GM19023 (cell line): ENCODE measurements at regions not wholly inside any gene's neighbourhood (a gene's known extent, or its start where the extent isn't known, plus 50 kb on each side); places are given as distances from the start of the nearest gene placed in this dataset.

Experiments
- ATAC-seq: cut with Tn5 transposase; IDR thresholded peaks from one replicate; pipeline ENCODE4 v1.9.1; 2021; ENCODE audit warnings: mild to moderate bottlenecking, moderate library complexity; ENCODE audit not compliant: unreplicated experiment

DNA sequence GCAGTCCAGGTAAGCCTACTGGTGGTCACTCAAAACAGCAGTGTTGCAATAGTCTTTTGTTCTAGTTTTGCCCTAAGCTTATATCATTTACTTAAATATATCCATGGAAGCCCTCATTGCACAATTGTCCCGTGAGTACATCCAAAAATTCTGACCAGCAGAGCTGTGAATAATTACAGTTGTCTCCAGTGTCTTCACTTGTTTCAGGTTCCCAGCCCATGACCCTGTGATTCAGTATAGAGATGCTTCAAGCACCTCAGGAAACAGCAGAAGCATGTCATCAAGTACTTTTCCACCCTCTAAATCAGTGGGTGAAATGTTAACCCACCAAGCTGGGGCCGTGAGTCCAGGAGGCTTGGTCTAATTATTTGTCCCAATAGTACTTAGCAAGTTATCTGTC is 214.9 kb upstream of the RPS6KA3 start:
- no peak for ATAC-seq

DNA sequence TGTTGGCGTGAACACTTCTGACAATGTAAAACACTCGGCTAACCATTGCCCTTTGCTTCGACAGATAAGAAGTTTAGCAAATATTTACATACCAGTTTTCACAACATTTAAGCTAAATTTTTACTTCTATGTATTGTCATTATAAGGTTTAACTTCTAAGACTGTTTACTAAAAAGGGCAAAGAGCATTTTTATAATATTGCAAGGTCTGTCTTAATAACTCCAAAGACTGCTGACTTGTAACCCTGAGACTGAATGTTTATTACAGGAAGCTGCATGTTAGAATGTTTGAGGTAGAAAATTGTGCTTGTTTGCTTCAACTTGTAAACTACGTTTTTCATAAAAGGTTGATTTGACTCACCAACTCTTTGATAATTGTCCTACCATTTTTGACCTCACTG is 213.2 kb upstream of the RPS6KA3 start:
- no peak for ATAC-seq

DNA sequence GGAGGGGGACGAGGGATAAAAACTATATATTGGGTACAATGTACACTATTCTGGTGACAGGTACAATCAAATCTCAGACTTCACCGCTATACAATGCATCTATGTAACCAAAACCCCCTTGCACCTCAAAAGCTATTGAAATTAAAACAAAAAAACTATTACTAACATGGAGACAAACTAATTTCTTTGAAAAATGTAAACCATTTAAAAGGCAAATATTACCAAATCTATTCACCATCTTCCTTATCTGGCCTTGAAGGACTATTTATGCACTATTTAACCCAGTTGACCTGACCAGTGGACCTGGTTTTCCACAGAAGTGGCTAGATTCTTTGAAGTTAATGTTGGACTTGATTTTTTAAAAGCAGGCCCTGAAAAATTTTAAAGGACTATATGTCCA is 212.3 kb upstream of the RPS6KA3 start:
- no peak for ATAC-seq

GRCh38 chrX:20477836-20478524 is 211.3 kb upstream of the RPS6KA3 start:
- ATAC-seq, result no peak

GRCh38 chrX:20477219-20477618 is 210.5 kb upstream of the RPS6KA3 start:
- ATAC-seq, result no peak

DNA sequence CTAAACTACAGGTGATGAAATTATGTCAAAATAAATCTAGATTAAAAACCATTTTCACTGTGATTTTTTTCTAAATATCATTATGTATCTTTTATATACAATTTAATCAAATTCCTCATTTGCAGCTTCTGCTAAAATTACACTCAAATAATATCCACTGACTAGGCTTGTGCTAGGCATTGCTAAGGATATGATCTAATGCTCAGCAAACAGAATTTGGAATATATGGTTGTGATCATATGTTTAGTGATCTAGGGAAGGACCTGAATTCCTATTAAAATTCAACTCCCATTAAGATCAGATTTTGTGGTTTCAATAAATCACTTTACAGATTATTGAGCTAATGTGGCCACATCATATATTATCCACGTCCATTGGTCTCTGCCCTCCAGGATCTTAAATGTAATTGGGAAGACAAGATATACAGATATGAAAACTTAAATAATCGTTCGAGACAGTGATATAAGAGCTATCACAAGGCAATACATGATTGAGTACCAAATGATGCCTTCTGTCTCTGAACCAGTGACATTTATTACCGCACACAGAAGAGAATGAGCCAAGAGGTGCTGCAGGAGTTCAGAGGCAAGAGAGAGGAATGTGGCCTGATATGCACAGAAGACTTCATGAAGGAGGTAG is 206.0 kb upstream of the RPS6KA3 start:
- ATAC-seq, result no peak

DNA sequence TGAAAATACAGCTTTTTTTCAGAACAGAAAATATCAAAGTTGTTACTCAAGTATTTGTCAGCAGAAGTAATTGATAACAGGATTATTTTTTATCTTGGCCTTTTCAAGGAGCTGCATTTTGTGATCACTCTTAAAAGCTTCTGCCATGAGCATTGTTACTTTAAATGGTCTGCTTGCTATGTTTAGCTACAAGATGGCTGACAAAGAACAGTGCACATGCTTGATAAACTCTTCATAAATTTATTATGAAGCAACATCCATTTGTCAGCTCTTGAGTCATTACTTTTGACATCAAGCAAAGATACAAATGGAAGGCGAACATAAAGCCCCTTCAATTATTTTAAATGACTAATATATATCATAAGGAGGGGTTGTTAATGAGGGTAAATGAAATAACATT is 205.4 kb upstream of the RPS6KA3 start:
- ATAC-seq, result no peak

DNA sequence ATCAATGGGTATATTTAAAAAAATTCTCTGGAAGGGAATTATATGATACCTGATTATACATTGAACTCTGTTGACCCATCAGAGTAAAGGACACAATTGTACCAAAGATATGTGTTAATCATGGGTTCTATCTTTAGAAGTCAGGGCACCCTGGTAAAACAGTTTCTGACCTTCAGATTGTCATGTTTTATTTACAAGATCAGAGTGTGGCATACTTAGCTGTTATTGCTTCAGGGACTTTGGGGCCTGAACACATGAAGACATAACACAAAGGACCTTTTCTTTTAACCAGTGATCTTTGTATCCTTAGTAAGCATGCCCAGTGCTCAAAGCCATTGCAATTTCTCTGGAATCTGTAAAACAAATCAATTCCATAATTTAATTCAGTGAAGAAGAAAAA is 204.8 kb upstream of the RPS6KA3 start:
- ATAC-seq, result no peak

- no peak for ATAC-seq
Observed at GRCh38 chrX:20463296-20464075, 196.8 kb upstream of the RPS6KA3 start.

- no peak for ATAC-seq
Observed at GRCh38 chrX:20461576-20461975, 194.9 kb upstream of the RPS6KA3 start.

DNA sequence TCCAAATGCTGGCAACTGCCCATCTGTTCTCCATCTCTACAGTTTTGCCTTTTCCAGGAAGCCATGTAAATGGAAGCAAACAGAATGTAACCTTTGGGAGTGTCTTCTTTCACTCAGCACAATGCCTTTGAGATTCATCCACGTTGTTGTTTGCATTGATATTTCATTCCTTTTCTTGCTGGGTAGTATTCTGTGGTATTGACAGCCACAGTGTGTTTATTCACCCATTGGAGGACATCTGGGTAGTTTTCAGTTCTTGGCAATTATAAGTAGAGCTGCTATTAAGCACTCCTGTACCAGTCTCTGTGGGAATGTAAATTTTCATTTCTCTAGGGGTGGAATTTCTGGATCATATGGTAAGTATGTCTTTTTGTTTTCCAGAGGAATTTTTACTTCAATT is 194.3 kb upstream of the RPS6KA3 start:
- no peak for ATAC-seq

- ATAC-seq, result no peak
Observed at GRCh38 chrX:20459410-20460350, 193.0 kb upstream of the RPS6KA3 start.

GRCh38 chrX:20456971-20457370 is 190.3 kb upstream of the RPS6KA3 start:
- no peak for ATAC-seq

DNA sequence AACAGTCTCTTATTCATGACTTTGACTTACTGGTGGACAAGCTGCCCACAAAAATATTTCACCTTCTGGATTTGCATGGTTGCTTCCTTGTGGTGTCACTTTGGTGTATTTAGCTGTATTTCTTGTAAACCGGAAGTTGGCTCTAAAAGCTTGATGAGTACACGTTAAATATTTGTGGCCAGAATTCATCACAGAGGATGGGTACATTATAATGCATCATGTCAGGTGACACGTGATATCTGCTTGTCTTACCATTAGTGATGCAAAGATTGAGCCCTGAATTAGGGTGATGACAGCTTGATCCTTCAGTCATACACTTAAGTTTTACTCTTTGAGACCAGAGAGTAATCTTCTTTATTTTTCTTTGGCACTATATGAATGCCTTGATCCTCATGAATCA is 188.3 kb upstream of the RPS6KA3 start:
- no peak for ATAC-seq

- no peak for ATAC-seq
Observed at GRCh38 chrX:20454117-20454516, 187.4 kb upstream of the RPS6KA3 start.

GRCh38 chrX:20452487-20452886 is 185.8 kb upstream of the RPS6KA3 start:
- peak; percentile 51 for ATAC-seq

- ATAC-seq, result no peak
Observed at GRCh38 chrX:20451929-20452328, 185.2 kb upstream of the RPS6KA3 start.

DNA sequence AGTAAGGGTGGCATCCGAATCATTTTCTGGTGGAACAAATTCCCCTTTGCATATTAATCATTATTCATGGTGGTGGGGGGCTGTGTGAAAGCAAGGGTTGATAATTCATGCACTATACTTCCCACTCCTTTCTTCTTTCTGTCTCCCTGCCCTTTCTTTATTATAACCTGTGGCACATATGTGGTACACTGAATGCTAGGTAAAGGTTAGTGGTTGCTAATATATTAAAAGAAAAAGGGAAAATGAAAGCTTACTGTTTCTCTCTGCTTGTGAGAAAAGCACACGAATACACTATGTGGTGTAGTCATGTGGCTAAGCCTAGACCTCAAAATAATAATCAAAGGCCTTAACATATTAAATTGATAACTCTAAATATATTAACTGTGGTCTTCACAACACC is 178.4 kb upstream of the RPS6KA3 start:
- ATAC-seq, result no peak

- ATAC-seq, result peak; percentile 64
Observed at GRCh38 chrX:20442597-20442996, 175.9 kb upstream of the RPS6KA3 start.

DNA sequence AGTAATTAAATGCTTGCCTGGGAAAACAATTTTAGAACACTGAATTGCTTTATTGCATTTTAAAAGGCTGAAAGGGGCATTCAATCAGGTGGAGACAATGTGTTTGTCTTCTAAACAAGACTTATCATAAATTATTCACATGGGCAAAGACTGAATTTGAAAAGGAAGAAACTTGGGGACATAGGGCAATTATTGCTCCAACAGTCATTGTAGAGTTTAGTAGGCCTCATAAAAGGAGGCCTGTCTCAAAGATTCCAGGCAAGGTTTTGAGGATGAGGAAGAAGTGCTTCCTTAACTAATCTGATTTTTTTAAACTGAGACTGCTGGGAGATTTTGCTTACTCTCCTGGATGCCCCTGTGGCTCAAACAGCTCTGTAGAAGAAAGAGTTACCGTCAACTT is 174.4 kb upstream of the RPS6KA3 start:
- ATAC-seq, result no peak
